ENCODE measurements at regions not wholly inside any gene's neighbourhood (a gene's known extent, or its start where the extent isn't known, plus 50 kb on each side); places are given as distances from the start of the nearest gene placed in this dataset.
"Not testable (repeated sequence)": the region's sequence is repeated elsewhere in the genome, so short reads cannot be mapped to it uniquely, and the experiment has no call there.

DNA sequence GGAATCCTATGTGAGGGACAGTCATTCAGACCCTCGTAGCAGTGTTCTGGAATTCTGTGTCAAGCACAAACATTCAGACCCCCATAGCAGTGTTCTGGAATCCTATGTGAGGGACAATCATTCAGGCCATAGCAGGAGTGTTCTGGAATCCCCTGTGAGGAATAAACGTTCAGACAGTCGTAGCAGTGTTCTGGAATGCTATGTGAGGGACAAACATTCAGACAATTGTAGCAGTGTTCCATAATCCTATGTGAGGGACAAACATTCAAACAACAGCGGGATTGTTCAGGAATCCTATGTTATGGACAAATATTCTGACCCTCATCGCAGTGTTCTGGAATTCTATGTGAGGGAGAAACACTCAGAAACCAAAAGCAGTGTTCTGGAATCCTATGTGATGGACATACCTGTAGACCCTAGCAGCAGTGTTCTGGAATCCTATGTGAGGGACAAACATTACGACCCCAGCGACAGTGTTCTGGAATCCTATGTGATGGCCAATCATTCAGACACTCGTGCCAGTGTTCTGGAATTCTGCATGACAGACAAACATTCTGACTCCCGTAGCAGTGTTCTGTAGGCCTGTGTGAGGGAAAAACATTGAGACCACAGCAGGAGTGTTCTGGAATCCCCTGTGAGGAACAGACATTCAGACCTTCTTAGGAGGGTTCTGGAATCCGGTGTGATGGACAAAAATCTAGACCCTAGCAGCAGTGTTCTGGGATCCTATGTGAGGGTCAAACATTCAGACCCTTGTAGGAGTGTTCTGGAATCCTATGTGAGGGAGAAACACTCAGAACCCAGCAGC is 388.1 kb upstream of the SPATA31A5 start:
- H3K4me1 ChIP-seq; intact Hi-C loops (cut with DNase I); DNase-seq; ATAC-seq; H3K36me3 ChIP-seq (ENCODE audit: insufficient read depth in 1 of 2, low read depth in 1 of 2); H3K27me3 ChIP-seq (ENCODE audit: insufficient read depth in 3 of 3, low read length in 2 of 3); H3K27ac ChIP-seq; H3K4me3 ChIP-seq; H3K9me3 ChIP-seq: not testable (repeated sequence)
- WGBS, 3 donors: 51 to 53% (median 51%) methylated on average over 10 of the region's 10 CpGs

DNA sequence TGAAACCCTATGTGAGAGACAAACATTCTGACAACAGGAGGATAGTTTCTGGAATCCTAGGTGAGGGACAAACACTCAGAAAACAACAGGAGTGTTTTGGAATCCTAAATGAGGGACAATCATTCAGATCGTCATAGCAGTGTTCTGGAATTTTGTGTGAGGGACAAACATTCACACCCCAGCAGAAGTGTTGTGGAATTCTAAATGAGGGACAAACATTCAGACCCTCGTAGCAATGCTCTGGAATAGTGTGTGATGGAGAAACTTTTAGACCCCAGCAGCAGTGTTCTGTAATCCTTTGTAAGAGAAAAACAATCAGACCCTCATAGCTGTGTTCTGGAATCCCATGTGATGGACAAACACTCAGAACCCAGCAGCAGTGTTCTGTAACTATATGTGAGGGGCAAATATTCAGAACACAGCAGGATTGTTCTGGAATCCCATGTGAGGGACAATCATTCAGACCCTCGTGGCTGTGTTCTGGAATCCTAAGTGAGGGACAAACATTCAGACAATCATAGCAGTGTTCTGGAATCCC is 387.4 kb upstream of the SPATA31A5 start:
- H3K4me3 ChIP-seq; ATAC-seq; H3K4me1 ChIP-seq; H3K36me3 ChIP-seq (ENCODE audit: insufficient read depth in 1 of 2, low read depth in 1 of 2); H3K27ac ChIP-seq; intact Hi-C loops (cut with DNase I); DNase-seq; H3K27me3 ChIP-seq (ENCODE audit: insufficient read depth in 3 of 3, low read length in 2 of 3); H3K9me3 ChIP-seq: not testable (repeated sequence)
- WGBS, 3 donors: 42 to 52% (median 43%) methylated on average over 3 of the region's 3 CpGs

DNA sequence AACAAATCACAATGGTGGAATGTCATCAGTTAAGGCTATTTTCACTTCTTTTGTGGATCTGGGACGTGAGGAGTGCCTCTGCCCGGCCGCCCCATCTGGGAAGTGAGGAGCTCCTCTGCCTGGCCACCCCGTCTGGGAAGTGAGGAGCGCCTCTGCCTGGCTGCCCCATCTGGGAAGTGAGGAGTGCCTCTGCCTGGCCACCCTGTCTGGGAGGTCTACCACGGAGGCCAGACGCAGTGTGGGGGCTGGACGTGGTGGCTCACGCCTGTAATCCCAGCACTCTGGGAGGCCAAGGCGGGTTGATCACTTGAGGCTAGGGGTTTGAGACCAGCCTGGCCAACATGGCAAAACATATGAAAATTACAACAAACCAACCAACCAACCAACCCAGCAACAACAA is 369.7 kb upstream of the SPATA31A5 start:
- WGBS, 3 donors: 71 to 87% (median 79%) methylated on average over 10 of the region's 10 CpGs
- not testable (repeated sequence) for H3K27me3 ChIP-seq (ENCODE audit: insufficient read depth in 3 of 3, low read length in 2 of 3)

DNA sequence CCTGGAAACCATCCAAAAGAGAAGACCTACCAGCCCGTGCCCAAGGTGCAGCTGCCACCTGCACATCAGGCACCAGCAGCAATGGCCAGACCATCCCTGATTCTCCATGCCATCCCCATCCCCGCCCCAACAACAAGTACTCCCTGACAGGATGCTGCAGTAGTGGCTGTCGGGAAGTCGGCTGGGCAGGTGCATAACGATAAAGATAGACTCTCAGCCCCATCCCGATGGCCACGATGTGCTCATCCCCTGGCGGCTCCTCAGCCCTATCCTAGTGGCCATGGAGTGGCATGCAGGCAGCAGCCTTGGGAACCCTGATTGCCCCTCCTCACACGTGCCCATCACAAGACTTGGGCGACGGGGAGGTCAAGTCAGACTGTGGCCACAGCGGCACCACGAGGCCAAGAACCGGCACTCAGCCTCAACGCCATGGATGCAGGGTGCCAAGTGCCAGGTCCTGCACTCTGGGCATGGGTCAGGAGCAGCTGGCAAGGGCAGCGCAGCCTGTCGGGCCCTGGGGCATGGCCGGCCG is 368.8 kb upstream of the SPATA31A5 start:
- TF ChIP-seq, protein P1, sequence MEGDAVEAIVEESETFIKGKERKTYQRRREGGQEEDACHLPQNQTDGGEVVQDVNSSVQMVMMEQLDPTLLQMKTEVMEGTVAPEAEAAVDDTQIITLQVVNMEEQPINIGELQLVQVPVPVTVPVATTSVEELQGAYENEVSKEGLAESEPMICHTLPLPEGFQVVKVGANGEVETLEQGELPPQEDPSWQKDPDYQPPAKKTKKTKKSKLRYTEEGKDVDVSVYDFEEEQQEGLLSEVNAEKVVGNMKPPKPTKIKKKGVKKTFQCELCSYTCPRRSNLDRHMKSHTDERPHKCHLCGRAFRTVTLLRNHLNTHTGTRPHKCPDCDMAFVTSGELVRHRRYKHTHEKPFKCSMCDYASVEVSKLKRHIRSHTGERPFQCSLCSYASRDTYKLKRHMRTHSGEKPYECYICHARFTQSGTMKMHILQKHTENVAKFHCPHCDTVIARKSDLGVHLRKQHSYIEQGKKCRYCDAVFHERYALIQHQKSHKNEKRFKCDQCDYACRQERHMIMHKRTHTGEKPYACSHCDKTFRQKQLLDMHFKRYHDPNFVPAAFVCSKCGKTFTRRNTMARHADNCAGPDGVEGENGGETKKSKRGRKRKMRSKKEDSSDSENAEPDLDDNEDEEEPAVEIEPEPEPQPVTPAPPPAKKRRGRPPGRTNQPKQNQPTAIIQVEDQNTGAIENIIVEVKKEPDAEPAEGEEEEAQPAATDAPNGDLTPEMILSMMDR (IDR thresholded peaks at IDR 0.05): no peak
- no peak for ATAC-seq
- Histone ChIP-seq H3K9me3 (peaks cover 7% of the 10 kb centered on the region), H3K4me3 (no peak overlapping the region), H3K27ac (no peak overlapping the region), H3K27me3 (ENCODE audit: insufficient read depth in 3 of 3, low read length in 2 of 3) (no peaks in the 10 kb centered on the region), H3K4me1 (no peaks in the 10 kb centered on the region), H3K36me3 (ENCODE audit: insufficient read depth in 1 of 2, low read depth in 1 of 2) (no peaks in the 10 kb centered on the region)
- WGBS, 3 donors: 87 to 92% (median 90%) methylated on average over 18 to 19 of the region's 19 CpGs
- intact Hi-C loops (cut with DNase I): no loop called here
- peak in 1 of 2 donors; percentile 6 for DNase-seq

More for the DNA sequence above, 369.7 kb upstream of the SPATA31A5 start:
- H3K4me3 ChIP-seq; H3K4me1 ChIP-seq; H3K9me3 ChIP-seq; ATAC-seq; H3K27ac ChIP-seq; H3K36me3 ChIP-seq (ENCODE audit: insufficient read depth in 1 of 2, low read depth in 1 of 2); intact Hi-C loops (cut with DNase I): not testable (repeated sequence)
- peak in 1 of 2 donors; percentile 6 for DNase-seq

DNA sequence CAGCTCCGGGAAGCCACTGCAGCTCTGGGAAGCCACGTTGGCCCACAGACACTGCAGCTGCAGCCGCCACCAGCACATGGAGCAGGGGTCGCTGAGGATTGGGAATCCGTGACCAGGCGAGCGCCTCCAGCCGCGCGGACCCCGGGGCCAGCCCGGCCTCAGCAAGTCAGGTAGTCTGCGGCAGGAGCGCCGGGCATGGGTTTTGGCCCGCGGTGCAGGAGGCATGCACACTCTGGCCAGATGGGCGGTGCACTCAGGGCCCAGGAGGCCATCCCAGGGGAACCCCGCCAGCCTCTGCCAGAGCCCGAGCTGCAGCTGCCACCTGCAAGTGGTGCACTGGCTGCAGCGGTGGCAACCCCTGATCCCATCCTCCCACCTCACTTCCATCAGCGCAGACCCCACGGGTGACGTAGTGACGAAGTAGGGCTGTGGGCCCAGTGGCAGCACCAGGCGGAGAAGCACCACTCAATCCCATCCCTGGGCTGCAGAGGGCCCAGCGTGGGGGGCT is 368.3 kb upstream of the SPATA31A5 start:
- no peaks in the 10 kb centered on the region for H3K4me1 ChIP-seq
- H3K27ac ChIP-seq: no peak overlapping the region
- no peaks in the 10 kb centered on the region for H3K27me3 ChIP-seq (ENCODE audit: insufficient read depth in 3 of 3, low read length in 2 of 3)
- no peaks in the 10 kb centered on the region for H3K36me3 ChIP-seq (ENCODE audit: insufficient read depth in 1 of 2, low read depth in 1 of 2)
- DNase-seq: peak in 1 of 2 donors; percentile 35
- intact Hi-C loops (cut with DNase I): no loop called here
- ATAC-seq: no peak
- 92 to 95% (median 93%) methylated on average over 23 to 27 of the region's 27 CpGs for WGBS, 3 donors
- TF ChIP-seq, protein P1 (IDR thresholded peaks at IDR 0.05): no peak
- peaks cover 7% of the 10 kb centered on the region for H3K9me3 ChIP-seq
- no peak overlapping the region for H3K4me3 ChIP-seq

DNA sequence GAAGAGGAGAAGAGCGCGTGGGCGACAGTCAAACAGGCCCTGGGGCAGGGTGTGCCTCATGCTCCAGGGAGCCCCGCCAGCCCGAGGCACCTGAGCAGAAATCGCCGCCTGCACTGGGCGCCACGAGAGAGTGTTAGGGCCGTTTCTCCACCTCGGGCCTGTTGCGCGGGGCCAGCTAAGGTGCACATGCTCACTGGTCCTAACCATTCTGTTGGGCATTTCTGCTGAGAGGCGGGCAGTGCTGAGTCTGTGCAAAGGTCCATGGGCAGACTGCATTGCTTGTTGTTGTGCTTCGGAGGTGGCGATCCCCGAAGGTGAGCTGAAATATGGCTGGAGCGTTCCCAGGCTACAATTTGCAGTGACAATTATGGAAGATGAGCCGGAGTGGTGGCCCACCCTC is 367.8 kb upstream of the SPATA31A5 start:
- WGBS, 3 donors: 90 to 93% (median 91%) methylated on average over 13 to 19 of the region's 19 CpGs
- Histone ChIP-seq H3K27me3 (ENCODE audit: insufficient read depth in 3 of 3, low read length in 2 of 3) (no peaks in the 10 kb centered on the region), H3K36me3 (ENCODE audit: insufficient read depth in 1 of 2, low read depth in 1 of 2) (no peaks in the 10 kb centered on the region), H3K27ac (no peak overlapping the region), H3K4me3 (no peak overlapping the region), H3K9me3 (peaks cover 7% of the 10 kb centered on the region), H3K4me1 (no peaks in the 10 kb centered on the region)
- TF ChIP-seq, protein P1 (IDR thresholded peaks at IDR 0.05): no peak
- DNase-seq (no peak), ATAC-seq (no peak)
- intact Hi-C loops (cut with DNase I): no loop called here

DNA sequence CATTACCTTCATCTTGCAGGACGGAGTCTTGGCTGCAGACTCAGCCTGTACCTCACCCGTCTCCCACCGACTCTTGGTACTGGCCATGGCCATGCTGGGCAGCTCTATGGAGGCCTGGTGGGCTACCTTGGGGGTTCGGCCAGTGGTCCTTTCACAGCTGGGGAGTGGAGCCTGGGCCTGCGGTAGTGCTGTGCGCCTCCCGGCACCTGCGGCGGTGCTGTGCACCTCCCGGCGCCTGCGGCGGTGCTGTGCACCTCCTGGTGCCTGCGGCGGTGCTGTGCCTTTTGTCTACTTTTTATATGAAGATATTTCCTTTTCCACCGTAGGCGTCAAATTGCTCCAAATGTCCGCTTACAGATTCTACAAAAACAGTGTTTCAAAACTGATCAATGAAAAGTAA is 367.2 kb upstream of the SPATA31A5 start:
- H3K36me3 ChIP-seq (ENCODE audit: insufficient read depth in 1 of 2, low read depth in 1 of 2); H3K4me1 ChIP-seq; intact Hi-C loops (cut with DNase I); ATAC-seq; H3K27me3 ChIP-seq (ENCODE audit: insufficient read depth in 3 of 3, low read length in 2 of 3); H3K27ac ChIP-seq; DNase-seq; H3K9me3 ChIP-seq; H3K4me3 ChIP-seq: not testable (repeated sequence)
- 92 to 95% (median 94%) methylated on average over 18 of the region's 18 CpGs for WGBS, 3 donors
